ENCODE measurements at regions not wholly inside any gene's neighbourhood (a gene's known extent, or its start where the extent isn't known, plus 50 kb on each side); places are given as distances from the start of the nearest gene placed in this dataset.

GRCh38 chr11:91846002-91846401 is 378.6 kb upstream of the FAT3 start:
- dilution Hi-C loops (cut with MboI; ENCODE audit: extremely low pct_ligation_motif_present, low sequenced_read_pairs): no loop called here
- Histone ChIP-seq H3K9me1 (replicated peaks; ENCODE audit: control insufficient read depth, extremely low read depth, insufficient read depth, low read length) (no peaks in the 10 kb centered on the region), H3K4me3 (replicated peaks in 1 of 3; ENCODE audit: insufficient read depth in 1 of 3, low read depth in 1 of 3, low read length in 3 of 3) (no peak overlapping the region), H2AFZ (ENCODE audit: low read depth, low read length) (no peak overlapping the region), H3K4me1 (ENCODE audit: control insufficient read depth, extremely low read depth, insufficient read depth, low read length) (no peaks in the 10 kb centered on the region), H3K36me3 (ENCODE audit: control insufficient read depth in 2 of 2, extremely low read depth in 1 of 2, insufficient read depth in 2 of 2, low read length in 2 of 2) (no peaks in the 10 kb centered on the region), H3K4me2 (ENCODE audit: insufficient read depth, low read length) (no peak overlapping the region), H3K27me3 (ENCODE audit: control insufficient read depth in 2 of 2, insufficient read depth in 2 of 2, low read length in 2 of 2) (no peaks in the 10 kb centered on the region), H4K20me1 (replicated peaks; ENCODE audit: control insufficient read depth, extremely low read depth, insufficient read depth, low read length) (no peaks in the 10 kb centered on the region), H3K79me2 (ENCODE audit: control insufficient read depth, insufficient read depth, low read length) (no peaks in the 10 kb centered on the region), H3K9ac (replicated peaks; ENCODE audit: extremely low read depth, insufficient read depth, low read length) (no peak overlapping the region), H3K27ac (ENCODE audit: insufficient read depth, low read depth, low read length) (no peak overlapping the region), H3K9me3 (replicated peaks; ENCODE audit: control insufficient read depth, insufficient read depth, low read length) (no peaks in the 10 kb centered on the region)
- no peak for TF ChIP-seq JUN (IDR thresholded peaks at IDR 0.05; ENCODE audit: borderline replicate concordance, insufficient read depth, insufficient read length, low read depth)
- no TSS peak for BruUV-seq (replicated peaks)
- FAIRE-seq: no peak
- no peak for DNase-seq (ENCODE audit: low read depth, low spot score)
- ChIA-PET POLR2A (no interaction called here), CTCF (no interaction called here)
- intact Hi-C loops (cut with micrococcal nuclease): no loop called here

- Histone ChIP-seq H4K20me1 (replicated peaks; ENCODE audit: control insufficient read depth, extremely low read depth, insufficient read depth, low read length) (no peaks in the 10 kb centered on the region), H3K9me3 (replicated peaks; ENCODE audit: control insufficient read depth, insufficient read depth, low read length) (no peaks in the 10 kb centered on the region), H3K4me3 (replicated peaks in 1 of 3; ENCODE audit: insufficient read depth in 1 of 3, low read depth in 1 of 3, low read length in 3 of 3) (no peak overlapping the region), H2AFZ (ENCODE audit: low read depth, low read length) (no peak overlapping the region), H3K27me3 (ENCODE audit: control insufficient read depth in 2 of 2, insufficient read depth in 2 of 2, low read length in 2 of 2) (no peaks in the 10 kb centered on the region), H3K9me1 (replicated peaks; ENCODE audit: control insufficient read depth, extremely low read depth, insufficient read depth, low read length) (no peaks in the 10 kb centered on the region), H3K27ac (ENCODE audit: insufficient read depth, low read depth, low read length) (no peak overlapping the region), H3K79me2 (ENCODE audit: control insufficient read depth, insufficient read depth, low read length) (no peaks in the 10 kb centered on the region), H3K4me2 (ENCODE audit: insufficient read depth, low read length) (no peak overlapping the region), H3K9ac (replicated peaks; ENCODE audit: extremely low read depth, insufficient read depth, low read length) (no peak overlapping the region), H3K36me3 (ENCODE audit: control insufficient read depth in 2 of 2, extremely low read depth in 1 of 2, insufficient read depth in 2 of 2, low read length in 2 of 2) (no peaks in the 10 kb centered on the region), H3K4me1 (ENCODE audit: control insufficient read depth, extremely low read depth, insufficient read depth, low read length) (no peaks in the 10 kb centered on the region)
- dilution Hi-C loops (cut with MboI; ENCODE audit: extremely low pct_ligation_motif_present, low sequenced_read_pairs): no loop called here
- no peak for DNase-seq (ENCODE audit: low read depth, low spot score)
- ChIA-PET POLR2A (no interaction called here), CTCF (no interaction called here)
- no peak for FAIRE-seq
- intact Hi-C loops (cut with micrococcal nuclease): no loop called here
- no peak for TF ChIP-seq POLR2A (IDR thresholded peaks at IDR 0.05; ENCODE audit: low read depth, low read length)
- TF ChIP-seq MAX (IDR thresholded peaks at IDR 0.05; ENCODE audit: insufficient read depth, insufficient read length): no peak
- BruUV-seq (replicated peaks): no TSS peak
Observed at GRCh38 chr11:91840640-91841240, 383.9 kb upstream of the FAT3 start.

All from endothelial cell of umbilical vein (primary cell).